ENCODE measurements at regions not wholly inside any gene's neighbourhood (a gene's known extent, or its start where the extent isn't known, plus 50 kb on each side); places are given as distances from the start of the nearest gene placed in this dataset.
A peak's percentile ranks its signal among the peaks of the same experiment; 100 is the strongest.

DNA sequence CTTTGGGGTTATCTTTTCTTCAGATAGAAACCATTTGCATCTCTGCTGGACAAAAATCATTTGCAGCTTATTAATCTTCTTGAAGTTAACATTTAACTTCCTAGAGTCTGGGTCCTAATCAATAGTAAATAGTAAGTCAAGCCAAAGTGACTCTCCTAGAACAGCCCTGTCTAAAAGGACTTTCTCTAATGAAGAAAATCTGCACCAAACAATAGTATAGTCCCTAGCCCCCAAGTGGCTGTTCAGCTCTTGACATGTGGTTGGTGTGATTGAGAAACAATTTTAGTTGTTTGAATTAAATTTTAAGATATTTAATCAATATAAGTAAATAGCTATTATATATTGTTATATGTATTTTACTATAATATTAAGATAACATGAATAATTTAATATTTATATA lies 64.6 kb upstream of the SHB start:
- Histone ChIP-seq H3K9ac (ENCODE audit: low read length in 3 of 3) (no peak overlapping the region), H3K9me3 (ENCODE audit: control insufficient read depth in 2 of 3, insufficient read depth in 1 of 3, low read length in 3 of 3) (no peaks in the 10 kb centered on the region), H3K4me3 (ENCODE audit: low read length in 3 of 3) (no peak overlapping the region), H3K27ac (ENCODE audit: low read depth in 2 of 2, low read length in 2 of 2) (no peak overlapping the region), H3K4me1 (ENCODE audit: control insufficient read depth in 2 of 3, insufficient read depth in 2 of 3, low read depth in 1 of 3, low read length in 3 of 3) (peaks cover 0 to 7% (median 3%) of the 10 kb centered on the region in 3 donors), H3K36me3 (ENCODE audit: control insufficient read depth in 2 of 3, insufficient read depth in 3 of 3, low read length in 3 of 3) (no peaks in the 10 kb centered on the region), H3K27me3 (ENCODE audit: control insufficient read depth, insufficient read depth, low read length) (no peaks in the 10 kb centered on the region)
- intact Hi-C loops (cut with DNase I), result no loop called here
- DNase-seq (no peak), FAIRE-seq (no peak)
- TF ChIP-seq, protein P1, sequence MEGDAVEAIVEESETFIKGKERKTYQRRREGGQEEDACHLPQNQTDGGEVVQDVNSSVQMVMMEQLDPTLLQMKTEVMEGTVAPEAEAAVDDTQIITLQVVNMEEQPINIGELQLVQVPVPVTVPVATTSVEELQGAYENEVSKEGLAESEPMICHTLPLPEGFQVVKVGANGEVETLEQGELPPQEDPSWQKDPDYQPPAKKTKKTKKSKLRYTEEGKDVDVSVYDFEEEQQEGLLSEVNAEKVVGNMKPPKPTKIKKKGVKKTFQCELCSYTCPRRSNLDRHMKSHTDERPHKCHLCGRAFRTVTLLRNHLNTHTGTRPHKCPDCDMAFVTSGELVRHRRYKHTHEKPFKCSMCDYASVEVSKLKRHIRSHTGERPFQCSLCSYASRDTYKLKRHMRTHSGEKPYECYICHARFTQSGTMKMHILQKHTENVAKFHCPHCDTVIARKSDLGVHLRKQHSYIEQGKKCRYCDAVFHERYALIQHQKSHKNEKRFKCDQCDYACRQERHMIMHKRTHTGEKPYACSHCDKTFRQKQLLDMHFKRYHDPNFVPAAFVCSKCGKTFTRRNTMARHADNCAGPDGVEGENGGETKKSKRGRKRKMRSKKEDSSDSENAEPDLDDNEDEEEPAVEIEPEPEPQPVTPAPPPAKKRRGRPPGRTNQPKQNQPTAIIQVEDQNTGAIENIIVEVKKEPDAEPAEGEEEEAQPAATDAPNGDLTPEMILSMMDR (IDR thresholded peaks at IDR 0.05; ENCODE audit: borderline replicate concordance, extremely low read depth, insufficient read depth), result no peak

GRCh38 chr9:38132956-38133355 lies 63.9 kb upstream of the SHB start:
- FAIRE-seq, result no peak
- Histone ChIP-seq H3K4me1 (ENCODE audit: control insufficient read depth in 2 of 3, insufficient read depth in 2 of 3, low read depth in 1 of 3, low read length in 3 of 3) (peaks cover 0 to 7% (median 3%) of the 10 kb centered on the region in 3 donors), H3K27ac (ENCODE audit: low read depth in 2 of 2, low read length in 2 of 2) (no peak overlapping the region), H3K4me3 (ENCODE audit: low read length in 3 of 3) (no peak overlapping the region), H3K9me3 (ENCODE audit: control insufficient read depth in 2 of 3, insufficient read depth in 1 of 3, low read length in 3 of 3) (no peaks in the 10 kb centered on the region), H3K9ac (ENCODE audit: low read length in 3 of 3) (no peak overlapping the region), H3K36me3 (ENCODE audit: control insufficient read depth in 2 of 3, insufficient read depth in 3 of 3, low read length in 3 of 3) (no peaks in the 10 kb centered on the region), H3K27me3 (ENCODE audit: control insufficient read depth, insufficient read depth, low read length) (no peaks in the 10 kb centered on the region)
- DNase-seq, result no peak
- intact Hi-C loops (cut with DNase I), result no loop called here
- TF ChIP-seq, protein P1 (IDR thresholded peaks at IDR 0.05; ENCODE audit: borderline replicate concordance, extremely low read depth, insufficient read depth), result no peak

GRCh38 chr9:38131729-38132128 lies 62.7 kb upstream of the SHB start:
- no peaks in the 10 kb centered on the region for H3K9me3 ChIP-seq (ENCODE audit: control insufficient read depth in 2 of 3, insufficient read depth in 1 of 3, low read length in 3 of 3)
- no peak overlapping the region for H3K27ac ChIP-seq (ENCODE audit: low read depth in 2 of 2, low read length in 2 of 2)
- intact Hi-C loops (cut with DNase I), result no loop called here
- no peaks in the 10 kb centered on the region for H3K27me3 ChIP-seq (ENCODE audit: control insufficient read depth, insufficient read depth, low read length)
- TF ChIP-seq, protein P1 (IDR thresholded peaks at IDR 0.05; ENCODE audit: borderline replicate concordance, extremely low read depth, insufficient read depth), result no peak
- H3K4me3 ChIP-seq (ENCODE audit: low read length in 3 of 3), result no peak overlapping the region
- FAIRE-seq (no peak), DNase-seq (no peak)
- no peak overlapping the region for H3K9ac ChIP-seq (ENCODE audit: low read length in 3 of 3)
- H3K36me3 ChIP-seq (ENCODE audit: control insufficient read depth in 2 of 3, insufficient read depth in 3 of 3, low read length in 3 of 3), result no peaks in the 10 kb centered on the region
- peaks cover 0 to 7% (median 3%) of the 10 kb centered on the region in 3 donors for H3K4me1 ChIP-seq (ENCODE audit: control insufficient read depth in 2 of 3, insufficient read depth in 2 of 3, low read depth in 1 of 3, low read length in 3 of 3)

DNA sequence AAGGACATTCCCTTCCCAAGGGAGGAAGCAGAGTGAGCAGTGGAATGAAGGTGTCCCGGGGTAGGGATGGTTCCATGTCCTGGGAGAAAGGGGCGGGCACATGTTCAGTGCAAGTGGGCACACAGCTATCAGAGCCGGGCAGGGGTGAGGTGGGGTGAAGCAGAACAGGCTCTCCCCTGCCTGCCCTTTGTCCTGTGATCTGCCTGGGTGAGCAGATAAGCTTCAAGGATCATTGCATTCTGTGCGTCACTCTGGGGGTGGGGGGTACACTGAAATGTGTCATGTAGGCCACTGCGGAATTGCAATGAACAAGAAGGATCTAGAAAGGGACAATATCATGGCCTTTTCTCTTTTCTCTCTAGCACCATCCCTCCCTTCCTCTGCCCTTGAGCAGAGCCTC lies 61.7 kb upstream of the SHB start:
- intact Hi-C loops (cut with DNase I), result no loop called here
- Histone ChIP-seq H3K9ac (ENCODE audit: low read length in 3 of 3) (no peak overlapping the region), H3K4me1 (ENCODE audit: control insufficient read depth in 2 of 3, insufficient read depth in 2 of 3, low read depth in 1 of 3, low read length in 3 of 3) (peaks cover 0 to 7% (median 3%) of the 10 kb centered on the region in 3 donors), H3K4me3 (ENCODE audit: low read length in 3 of 3) (no peak overlapping the region), H3K9me3 (ENCODE audit: control insufficient read depth in 2 of 3, insufficient read depth in 1 of 3, low read length in 3 of 3) (no peaks in the 10 kb centered on the region), H3K27me3 (ENCODE audit: control insufficient read depth, insufficient read depth, low read length) (no peaks in the 10 kb centered on the region), H3K27ac (ENCODE audit: low read depth in 2 of 2, low read length in 2 of 2) (peak overlapping the region in 1 of 2 donors; percentile 34), H3K36me3 (ENCODE audit: control insufficient read depth in 2 of 3, insufficient read depth in 3 of 3, low read length in 3 of 3) (no peaks in the 10 kb centered on the region)
- DNase-seq (peak in 1 of 5 donors; percentile 32), FAIRE-seq (no peak)
- TF ChIP-seq, protein P1 (IDR thresholded peaks at IDR 0.05; ENCODE audit: borderline replicate concordance, extremely low read depth, insufficient read depth), result no peak
